ACHN (cell line): ENCODE measurements at regions not wholly inside any gene's neighbourhood (a gene's known extent, or its start where the extent isn't known, plus 50 kb on each side); places are given as distances from the start of the nearest gene placed in this dataset.
"Not testable (repeated sequence)": the region's sequence is repeated elsewhere in the genome, so short reads cannot be mapped to it uniquely, and the experiment has no call there.

Experiments used
- DNase-seq: peaks from one replicate; pipeline ENCODE4 v3.0.0-alpha.2; 2015
- in situ Hi-C: cut with HindIII; loops from 2 replicates; pipeline ENCODE4 v1.10.0; 2017; ENCODE audit warnings: low sequenced_read_pairs, low pct_ligation_motif_present, low pct_unique_long_range_greater_than_20kb

- in situ Hi-C loops, DNase-seq: not testable (repeated sequence)
Measured at GRCh38 chr16:88248761-88249160, 134.0 kb upstream of the ZNF469 start.

- in situ Hi-C loops, DNase-seq: not testable (repeated sequence)
Measured at GRCh38 chr16:88250381-88250780, 132.4 kb upstream of the ZNF469 start.

- DNase-seq, in situ Hi-C loops: not testable (repeated sequence)
Measured at GRCh38 chr16:88252057-88252794, 130.5 kb upstream of the ZNF469 start.

GRCh38 chr16:88258141-88258540, 124.6 kb upstream of the ZNF469 start:
- DNase-seq, in situ Hi-C loops: not testable (repeated sequence)

- DNase-seq, in situ Hi-C loops: not testable (repeated sequence)
Measured at GRCh38 chr16:88258764-88259525, 123.8 kb upstream of the ZNF469 start.

GRCh38 chr16:88259538-88259937, 123.2 kb upstream of the ZNF469 start:
- DNase-seq, in situ Hi-C loops: not testable (repeated sequence)

- in situ Hi-C loops, DNase-seq: not testable (repeated sequence)
Measured at GRCh38 chr16:88260146-88260545, 122.6 kb upstream of the ZNF469 start.

- DNase-seq, in situ Hi-C loops: not testable (repeated sequence)
Measured at GRCh38 chr16:88260881-88261665, 121.7 kb upstream of the ZNF469 start.

- DNase-seq, in situ Hi-C loops: not testable (repeated sequence)
Measured at GRCh38 chr16:88261814-88262605, 120.7 kb upstream of the ZNF469 start.

- in situ Hi-C loops, DNase-seq: not testable (repeated sequence)
Measured at GRCh38 chr16:88262858-88263563, 119.7 kb upstream of the ZNF469 start.

GRCh38 chr16:88263681-88264287, 119.0 kb upstream of the ZNF469 start:
- in situ Hi-C loops, DNase-seq: not testable (repeated sequence)

GRCh38 chr16:88264641-88265285, 118.0 kb upstream of the ZNF469 start:
- peak; percentile 97 for DNase-seq
- in situ Hi-C loops, result no loop called here

- DNase-seq, in situ Hi-C loops: not testable (repeated sequence)
Measured at GRCh38 chr16:88265286-88265938, 117.3 kb upstream of the ZNF469 start.

- DNase-seq, in situ Hi-C loops: not testable (repeated sequence)
Measured at GRCh38 chr16:88266036-88266435, 116.7 kb upstream of the ZNF469 start.

GRCh38 chr16:88266935-88267551, 115.7 kb upstream of the ZNF469 start:
- in situ Hi-C loops, DNase-seq: not testable (repeated sequence)
